Chondrocyte (in vitro differentiated cells): ENCODE measurements at regions not wholly inside any gene's neighbourhood (a gene's known extent, or its start where the extent isn't known, plus 50 kb on each side); places are given as distances from the start of the nearest gene placed in this dataset.

ENCODE experiments used
- DNase-seq: peaks from one replicate; pipeline ENCODE4 v3.0.0; 2021; ENCODE audit warnings: mixed read lengths, low spot score
- H3K27ac Mint-ChIP-seq: one replicate; pipeline ENCODE4 v1.8.0; 2021; ENCODE audit warnings: mild to moderate bottlenecking, moderate library complexity, mixed read lengths; ENCODE audit not compliant: unreplicated experiment
- H3K27me3 Mint-ChIP-seq: 2 replicates; pipeline ENCODE4 v1.8.0; 2021; ENCODE audit warnings: low read depth, mixed read lengths
- H3K36me3 Mint-ChIP-seq: 2 replicates; pipeline ENCODE4 v1.8.0; 2021; ENCODE audit warnings: low read depth, mixed read lengths
- H3K4me1 Mint-ChIP-seq: 2 replicates; pipeline ENCODE4 v1.8.0; 2021; ENCODE audit warnings: low read depth, mild to moderate bottlenecking, mixed read lengths
- H3K4me3 Mint-ChIP-seq: one replicate; pipeline ENCODE4 v1.8.0; 2021; ENCODE audit warnings: mild to moderate bottlenecking, moderate library complexity, mixed read lengths; ENCODE audit not compliant: unreplicated experiment
- H3K9me3 Mint-ChIP-seq: 2 replicates; pipeline ENCODE4 v1.8.0; 2021; ENCODE audit warnings: low read depth, mixed read lengths
- TF ChIP-seq, protein P1 (sequence below): fragments of 200-600 bp; sonication (generic); IDR thresholded peaks from 2 replicates; pipeline ENCODE4 v1.5.0; 2021; ENCODE audit warnings: antibody characterized with exemption, mild to moderate bottlenecking, moderate library complexity

GRCh38 chr11:13852481-13852880 lies 110.0 kb upstream of the SPON1 start:
- peaks cover 36% of the 10 kb centered on the region for H3K27me3 Mint-ChIP-seq
- no peak for DNase-seq
- no peaks in the 10 kb centered on the region for H3K36me3 Mint-ChIP-seq
- TF ChIP-seq, protein P1, sequence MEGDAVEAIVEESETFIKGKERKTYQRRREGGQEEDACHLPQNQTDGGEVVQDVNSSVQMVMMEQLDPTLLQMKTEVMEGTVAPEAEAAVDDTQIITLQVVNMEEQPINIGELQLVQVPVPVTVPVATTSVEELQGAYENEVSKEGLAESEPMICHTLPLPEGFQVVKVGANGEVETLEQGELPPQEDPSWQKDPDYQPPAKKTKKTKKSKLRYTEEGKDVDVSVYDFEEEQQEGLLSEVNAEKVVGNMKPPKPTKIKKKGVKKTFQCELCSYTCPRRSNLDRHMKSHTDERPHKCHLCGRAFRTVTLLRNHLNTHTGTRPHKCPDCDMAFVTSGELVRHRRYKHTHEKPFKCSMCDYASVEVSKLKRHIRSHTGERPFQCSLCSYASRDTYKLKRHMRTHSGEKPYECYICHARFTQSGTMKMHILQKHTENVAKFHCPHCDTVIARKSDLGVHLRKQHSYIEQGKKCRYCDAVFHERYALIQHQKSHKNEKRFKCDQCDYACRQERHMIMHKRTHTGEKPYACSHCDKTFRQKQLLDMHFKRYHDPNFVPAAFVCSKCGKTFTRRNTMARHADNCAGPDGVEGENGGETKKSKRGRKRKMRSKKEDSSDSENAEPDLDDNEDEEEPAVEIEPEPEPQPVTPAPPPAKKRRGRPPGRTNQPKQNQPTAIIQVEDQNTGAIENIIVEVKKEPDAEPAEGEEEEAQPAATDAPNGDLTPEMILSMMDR = no peak
- H3K9me3 Mint-ChIP-seq = no peaks in the 10 kb centered on the region
- H3K27ac Mint-ChIP-seq = no peak overlapping the region
- no peak overlapping the region for H3K4me3 Mint-ChIP-seq
- H3K4me1 Mint-ChIP-seq = no peaks in the 10 kb centered on the region

GRCh38 chr11:13857828-13858227 lies 104.7 kb upstream of the SPON1 start:
- Mint-ChIP-seq H3K4me1 (no peaks in the 10 kb centered on the region), H3K9me3 (no peaks in the 10 kb centered on the region), H3K27ac (no peak overlapping the region), H3K27me3 (peaks cover 9% of the 10 kb centered on the region), H3K4me3 (no peak overlapping the region), H3K36me3 (no peaks in the 10 kb centered on the region)
- TF ChIP-seq, protein P1 = no peak
- no peak for DNase-seq

GRCh38 chr11:13859892-13860291 lies 102.6 kb upstream of the SPON1 start:
- no peak overlapping the region for H3K4me3 Mint-ChIP-seq

DNA sequence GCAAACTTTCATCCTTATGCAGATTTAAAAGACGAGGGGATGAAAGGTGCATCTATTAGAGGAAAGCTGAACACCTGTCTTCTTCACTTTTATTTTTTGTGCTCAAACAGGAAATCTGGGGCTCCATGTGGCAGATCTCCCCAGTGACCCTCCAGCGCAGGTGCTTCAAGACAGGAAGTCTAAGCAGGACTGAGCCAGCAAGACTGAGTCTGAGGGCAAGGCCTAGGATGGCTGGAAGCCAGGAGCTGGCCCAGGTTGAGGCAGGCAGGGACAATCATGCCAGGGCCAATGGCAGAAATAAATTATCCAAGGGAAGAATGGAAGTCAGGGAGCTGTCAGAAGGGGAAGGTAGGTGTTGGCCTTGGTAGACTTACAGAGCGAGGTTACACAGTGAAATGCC lies 101.1 kb upstream of the SPON1 start:
- no peak overlapping the region for H3K4me3 Mint-ChIP-seq
- H3K4me1 Mint-ChIP-seq = no peaks in the 10 kb centered on the region
- H3K27ac Mint-ChIP-seq = no peak overlapping the region
- H3K27me3 Mint-ChIP-seq = peaks cover 5% of the 10 kb centered on the region
- H3K9me3 Mint-ChIP-seq = no peaks in the 10 kb centered on the region
- no peaks in the 10 kb centered on the region for H3K36me3 Mint-ChIP-seq
- DNase-seq = no peak
- TF ChIP-seq, protein P1 = no peak

More at GRCh38 chr11:13859892-13860291, 102.6 kb upstream of the SPON1 start:
- DNase-seq = no peak
- H3K36me3 Mint-ChIP-seq = no peaks in the 10 kb centered on the region
- peaks cover 8% of the 10 kb centered on the region for H3K27me3 Mint-ChIP-seq
- no peaks in the 10 kb centered on the region for H3K4me1 Mint-ChIP-seq
- H3K27ac Mint-ChIP-seq = no peak overlapping the region
- TF ChIP-seq, protein P1 = no peak
- no peaks in the 10 kb centered on the region for H3K9me3 Mint-ChIP-seq

- TF ChIP-seq, protein P1 = no peak
- DNase-seq = no peak
- H3K4me3 Mint-ChIP-seq = no peak overlapping the region
- no peaks in the 10 kb centered on the region for H3K9me3 Mint-ChIP-seq
- H3K27ac Mint-ChIP-seq = no peak overlapping the region
- no peaks in the 10 kb centered on the region for H3K36me3 Mint-ChIP-seq
- no peaks in the 10 kb centered on the region for H3K27me3 Mint-ChIP-seq
- H3K4me1 Mint-ChIP-seq = no peaks in the 10 kb centered on the region
These were observed 99.6 kb upstream of the SPON1 start for GRCh38 chr11:13862845-13863392.
